ENCODE measurements at regions not wholly inside any gene's neighbourhood (a gene's known extent, or its start where the extent isn't known, plus 50 kb on each side); places are given as distances from the start of the nearest gene placed in this dataset.

GRCh38 chr6:169024047-169024660 lies 229.5 kb downstream of the THBS2 start:
- TF ChIP-seq POLR2A (IDR thresholded peaks at IDR 0.05) = no peak
- TF ChIP-seq CTCF (IDR thresholded peaks at IDR 0.05) = no peak
